Islet precursor cell (in vitro differentiated cells): ENCODE measurements at regions not wholly inside any gene's neighbourhood (a gene's known extent, or its start where the extent isn't known, plus 50 kb on each side); places are given as distances from the start of the nearest gene placed in this dataset.

Source experiments
- DNase-seq: peaks from one replicate; pipeline ENCODE4 v3.0.0-alpha.2; 2018

GRCh38 chr4:142974328-142974727, 128.2 kb upstream of the INPP4B start:
- no peak for DNase-seq

DNA sequence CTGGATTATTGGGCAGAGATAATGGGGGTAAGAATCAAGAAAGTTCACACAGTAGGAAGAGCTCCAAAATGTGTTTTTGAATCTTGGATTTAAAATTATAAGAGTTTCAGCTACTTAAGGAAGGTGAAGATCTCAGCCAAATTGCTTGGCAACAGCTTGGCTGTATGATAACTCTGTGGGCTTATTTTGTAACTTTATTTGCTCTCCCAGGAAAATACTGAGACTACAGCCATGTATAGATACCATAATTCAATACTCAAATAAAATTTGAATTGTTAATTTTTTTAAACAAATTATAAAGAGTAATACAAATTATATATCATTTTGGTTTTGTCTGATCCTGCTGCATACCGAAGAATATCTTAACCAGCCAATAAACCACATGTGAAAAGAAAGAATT, 129.5 kb upstream of the INPP4B start:
- no peak for DNase-seq

DNA sequence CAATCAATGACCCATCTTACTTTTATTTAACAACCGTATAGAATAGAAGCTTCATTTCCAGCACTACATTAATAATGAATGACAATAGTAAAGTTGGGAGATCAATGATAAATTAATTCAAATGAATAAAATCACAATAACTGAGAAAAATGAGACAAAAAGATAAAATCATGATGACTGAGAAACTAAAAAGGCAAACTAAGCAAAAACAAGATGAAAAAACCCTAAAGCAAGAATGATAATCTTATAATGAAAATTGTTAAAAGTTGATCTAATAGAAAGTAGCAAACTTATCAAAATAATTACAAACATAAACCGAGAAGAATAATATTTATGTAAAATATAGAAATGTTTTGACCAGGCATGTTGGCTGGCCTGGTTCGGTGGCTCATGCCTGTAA, 130.4 kb upstream of the INPP4B start:
- DNase-seq, result no peak

- DNase-seq, result no peak
Measured at GRCh38 chr4:142977182-142977581, 131.1 kb upstream of the INPP4B start.

GRCh38 chr4:142983065-142983464, 137.0 kb upstream of the INPP4B start:
- no peak for DNase-seq

- DNase-seq, result no peak
Measured at GRCh38 chr4:142983589-142983988, 137.5 kb upstream of the INPP4B start.

GRCh38 chr4:142984871-142985585, 138.9 kb upstream of the INPP4B start:
- DNase-seq, result no peak

DNA sequence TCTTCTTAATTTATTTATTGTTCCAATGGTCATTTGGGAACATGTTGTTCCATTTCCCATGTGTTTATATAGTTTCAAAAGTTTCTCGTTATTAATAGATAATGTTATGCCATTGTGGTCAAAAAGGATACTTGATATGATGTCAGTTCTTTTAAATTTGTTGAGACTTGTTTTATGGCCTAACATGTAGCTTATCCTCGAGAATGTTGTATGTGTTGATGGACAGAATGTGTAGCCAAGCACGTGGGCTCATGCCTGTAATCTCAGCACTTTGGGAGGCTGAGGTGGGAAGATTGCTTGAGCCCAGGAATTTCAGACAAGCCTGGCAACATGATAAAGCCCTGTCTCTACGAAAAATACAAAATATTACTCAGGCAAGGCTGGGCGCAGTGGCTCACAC, 168.5 kb upstream of the USP38 start:
- DNase-seq, result no peak

- DNase-seq, result no peak
Measured at GRCh38 chr4:143017210-143017609, 167.5 kb upstream of the USP38 start.

DNA sequence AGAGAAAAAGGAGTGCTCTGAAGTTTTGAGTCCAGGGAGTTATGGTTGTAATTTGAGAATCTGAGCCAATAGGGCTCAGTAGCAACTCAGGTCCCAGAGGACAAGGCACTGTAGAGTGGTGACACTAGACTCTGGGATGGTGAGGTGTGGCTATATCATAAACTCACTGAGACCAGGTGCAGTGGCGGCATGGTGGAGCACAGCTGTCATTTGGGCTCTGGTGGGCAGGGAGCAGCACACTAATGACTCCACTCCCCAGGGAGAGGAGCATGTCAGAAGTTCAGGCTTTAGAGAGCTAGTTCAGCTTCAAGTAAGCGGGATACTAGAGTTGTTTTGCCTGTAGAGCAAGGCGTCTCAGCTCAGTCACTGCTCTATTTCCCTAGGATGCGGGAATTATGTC, 165.4 kb upstream of the USP38 start:
- no peak for DNase-seq

- DNase-seq, result no peak
Measured at GRCh38 chr4:143021384-143021783, 163.3 kb upstream of the USP38 start.

DNA sequence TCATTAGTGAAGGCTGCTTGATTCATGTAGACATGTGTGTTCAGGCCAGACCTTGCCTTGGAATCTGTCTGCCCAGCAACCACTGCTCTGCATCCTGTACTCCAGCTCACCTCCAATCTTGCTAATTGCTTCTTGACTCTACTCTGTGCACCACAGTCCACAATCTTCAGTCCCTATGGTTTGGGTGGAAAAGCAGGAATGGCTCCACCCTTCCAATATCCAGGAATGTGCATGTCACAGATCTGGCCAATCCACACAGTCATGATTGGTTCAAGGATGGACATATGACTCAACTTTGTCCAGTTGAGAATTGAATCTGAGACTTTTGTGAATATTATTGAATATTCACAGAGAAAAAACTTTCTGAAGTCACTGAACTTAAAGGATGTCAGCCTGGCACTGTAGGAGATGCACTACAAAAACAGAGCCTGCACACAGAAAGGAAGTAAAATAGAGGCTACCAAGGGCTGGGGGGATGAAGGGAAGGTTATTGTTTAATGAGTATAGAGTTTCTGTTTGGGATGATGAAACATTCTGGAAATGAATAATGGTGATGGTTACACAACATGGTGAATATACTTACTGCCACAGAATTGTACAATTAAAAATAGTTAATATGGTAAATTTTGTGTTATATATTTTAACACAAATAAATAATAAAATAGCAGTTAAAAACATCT, 161.3 kb upstream of the USP38 start:
- no peak for DNase-seq

DNA sequence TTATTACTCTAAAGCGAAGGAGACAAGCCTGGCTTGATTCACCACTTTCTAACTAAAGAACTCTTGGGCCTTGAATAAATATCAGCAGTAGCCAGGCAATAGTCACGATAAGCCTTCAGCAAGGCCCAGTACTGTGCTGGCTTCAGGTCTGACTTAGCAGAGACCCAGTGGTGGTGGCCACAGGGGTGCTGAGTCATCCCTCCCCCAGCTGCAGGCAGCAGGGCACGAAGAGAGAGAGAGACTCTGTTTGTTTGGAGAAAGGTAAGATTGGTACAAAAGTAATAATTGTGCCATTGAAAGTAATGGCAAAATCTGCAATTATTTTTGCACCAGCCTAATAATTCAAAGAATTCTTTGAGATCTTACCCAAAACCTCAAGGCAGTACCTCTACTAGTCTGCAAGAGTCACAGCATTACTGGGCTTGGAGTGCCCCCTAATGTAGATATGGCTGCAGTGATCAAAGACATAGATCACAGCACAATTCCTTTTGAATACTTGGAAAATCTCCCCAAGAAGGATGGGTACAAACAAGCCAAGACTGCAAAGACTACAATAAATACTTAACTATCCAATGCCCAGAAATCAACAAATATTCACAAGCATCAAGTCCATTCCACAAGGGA, 159.5 kb upstream of the USP38 start:
- peak; percentile 72 for DNase-seq

DNA sequence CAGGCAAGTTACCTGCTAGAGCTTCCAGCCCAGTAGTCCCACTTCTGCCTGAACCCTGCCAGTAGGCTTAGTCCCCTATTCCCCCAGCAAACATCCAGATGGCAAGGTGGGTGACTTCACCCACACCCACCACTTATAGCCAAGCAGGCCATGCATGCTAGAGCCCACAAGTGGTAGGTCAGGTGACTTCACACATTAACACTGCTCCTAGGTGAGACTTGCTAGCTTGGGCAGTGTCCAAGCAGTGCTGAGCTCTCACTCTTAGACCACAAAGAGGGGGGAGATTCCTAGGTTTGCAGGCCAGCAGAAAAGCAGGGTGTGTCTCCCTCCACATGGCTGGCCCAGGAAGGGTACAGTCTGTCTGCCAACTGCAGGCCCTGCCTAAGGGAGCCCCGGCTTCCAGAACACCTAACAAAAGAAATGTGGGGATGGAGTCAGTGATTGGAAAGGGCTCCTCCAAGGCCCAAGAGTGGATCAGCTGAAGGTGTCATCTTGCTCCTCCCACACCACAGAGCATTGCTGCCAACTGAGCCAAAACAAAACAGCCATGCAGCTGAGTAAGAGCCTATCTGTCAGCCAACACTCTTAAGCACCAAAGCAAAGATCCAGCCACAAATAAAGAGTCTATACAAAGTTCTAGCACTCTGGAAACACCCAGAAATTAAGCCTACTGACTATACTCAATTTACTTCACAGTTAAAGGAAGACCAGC, 158.1 kb upstream of the USP38 start:
- DNase-seq, result no peak

DNA sequence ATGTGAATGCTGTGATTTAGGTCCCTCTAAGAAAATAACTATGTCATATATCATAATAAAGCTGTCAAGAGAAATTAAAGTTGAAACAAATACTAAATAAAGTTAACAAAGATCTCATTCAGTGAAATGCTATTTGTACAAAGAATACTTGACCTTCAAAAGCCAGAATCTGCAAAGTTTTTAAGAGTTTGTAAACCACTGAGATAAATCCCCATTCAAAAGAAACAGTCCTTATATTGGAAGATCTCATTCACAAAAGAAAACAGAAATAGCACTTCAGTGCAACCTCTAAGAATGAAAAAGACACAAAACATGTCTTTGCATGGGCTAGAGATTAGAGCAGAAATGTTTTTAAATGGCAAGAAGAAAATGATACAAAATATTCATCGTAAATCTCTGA, 149.1 kb upstream of the USP38 start:
- no peak for DNase-seq

- DNase-seq, result no peak
Measured at GRCh38 chr4:143036443-143036842, 148.3 kb upstream of the USP38 start.

- DNase-seq, result no peak
Measured at GRCh38 chr4:143046454-143046853, 138.3 kb upstream of the USP38 start.

DNA sequence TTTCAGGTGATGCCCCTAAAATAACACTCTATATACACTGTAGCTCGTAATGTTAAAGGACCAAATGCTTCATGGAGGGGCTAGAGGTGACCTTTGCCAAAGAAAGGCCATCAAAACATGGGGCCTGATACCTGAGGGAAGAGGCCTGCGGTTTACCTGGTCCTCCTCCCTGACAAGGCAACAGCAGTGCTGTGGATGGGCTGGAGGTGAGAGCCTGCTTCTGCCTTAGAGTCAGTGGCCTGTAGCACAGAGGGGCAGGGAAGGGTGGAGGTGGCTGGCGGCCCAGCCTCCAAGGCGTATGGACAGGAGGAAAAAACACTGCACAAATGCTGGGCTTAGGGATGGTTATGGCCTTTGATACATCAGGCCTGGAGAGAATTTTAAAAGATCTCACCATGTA, 137.8 kb upstream of the USP38 start:
- DNase-seq, result no peak

DNA sequence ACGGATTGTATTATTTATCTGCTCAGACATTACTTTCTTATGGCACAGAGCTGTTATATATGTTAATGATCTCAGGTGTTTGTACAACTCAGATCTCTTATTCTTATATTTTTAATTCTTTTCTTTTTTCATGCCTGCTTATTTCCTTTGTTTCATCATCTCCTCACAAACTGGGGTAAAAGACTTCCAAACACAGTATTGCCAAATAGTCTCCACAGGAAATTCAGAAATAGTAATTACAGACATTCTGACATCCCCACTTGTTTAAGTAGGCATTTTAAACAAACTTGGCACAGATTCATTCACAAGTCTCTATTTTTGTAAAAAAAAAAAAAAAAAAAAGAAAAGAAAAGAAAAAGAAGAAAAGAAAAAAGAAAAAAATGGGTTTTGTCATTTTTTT, 129.7 kb upstream of the USP38 start:
- no peak for DNase-seq

GRCh38 chr4:143055997-143056396, 128.7 kb upstream of the USP38 start:
- DNase-seq, result no peak

GRCh38 chr4:143071351-143071750, 113.4 kb upstream of the USP38 start:
- peak; percentile 59 for DNase-seq

DNA sequence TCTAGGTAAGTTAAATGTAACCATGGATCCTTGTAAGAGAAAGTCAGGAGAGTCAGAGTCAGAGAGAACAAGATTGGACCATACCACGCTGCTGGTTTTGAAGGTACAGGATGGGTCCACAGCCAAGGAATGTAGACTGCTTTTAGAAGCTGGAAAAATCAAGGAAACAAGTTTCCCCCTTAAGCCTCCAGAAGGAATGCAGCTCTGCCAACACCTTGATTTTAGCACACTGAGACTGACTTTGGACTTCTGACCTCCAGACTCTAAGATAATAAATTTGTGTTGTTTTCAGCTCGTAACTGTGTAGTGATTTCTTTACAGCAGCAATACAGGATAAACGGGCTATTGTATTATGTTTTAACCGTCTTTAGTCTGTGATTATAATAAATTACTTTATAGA, 108.0 kb upstream of the USP38 start:
- DNase-seq, result no peak

- DNase-seq, result no peak
Measured at GRCh38 chr4:143082701-143083100, 102.0 kb upstream of the USP38 start.
